Kidney (tissue), 13 donors: ENCODE measurements at regions not wholly inside any gene's neighbourhood (a gene's known extent, or its start where the extent isn't known, plus 50 kb on each side); places are given as distances from the start of the nearest gene placed in this dataset.

ENCODE experiments used
- DNase-seq, 5 donors: peaks; one replicate each; pipeline ENCODE4 v3.0.0-alpha.2; 2013 to 2020
- FAIRE-seq: peaks from 2 replicates; lab custom pipeline; 2012; peaks lifted over from hg19 to GRCh38; lab: Jason Lieb, UNC
- H3K27ac ChIP-seq, 2 donors: one replicate each; pipeline ENCODE4 v1.7.0; 2013; ENCODE audit warnings: low read depth in 2 of 2, low read length in 2 of 2, inconsistent platforms in 1 of 2
- H3K27me3 ChIP-seq: one replicate; pipeline ENCODE4 v1.7.1; 2013; ENCODE audit warnings: low read length, inconsistent platforms; ENCODE audit not compliant: control insufficient read depth, insufficient read depth
- H3K36me3 ChIP-seq, 3 donors: one replicate each; pipeline versions ENCODE4 v1.7.0 to v1.7.1; 2013; ENCODE audit warnings: low read length in 3 of 3, control low read depth in 1 of 3, inconsistent platforms in 1 of 3; ENCODE audit not compliant: insufficient read depth in 3 of 3, control insufficient read depth in 2 of 3
- H3K4me1 ChIP-seq, 3 donors: one replicate each; pipeline versions ENCODE4 v1.7.0 to v1.7.1; 2013; ENCODE audit warnings: low read length in 3 of 3, inconsistent platforms in 1 of 3, low read depth in 1 of 3; ENCODE audit not compliant: control insufficient read depth in 2 of 3, insufficient read depth in 2 of 3
- H3K4me3 ChIP-seq, 3 donors: one replicate each; pipeline versions ENCODE4 v1.7.0 to v1.8.1; 2013; ENCODE audit warnings: low read length in 3 of 3, control low read depth in 1 of 3, inconsistent platforms in 1 of 3
- H3K9ac ChIP-seq, 3 donors: one replicate each; pipeline versions ENCODE4 v1.7.0 to v1.7.1; 2013; ENCODE audit warnings: low read length in 3 of 3, control low read depth in 1 of 3, inconsistent platforms in 1 of 3
- H3K9me3 ChIP-seq, 3 donors: one replicate each; pipeline versions ENCODE4 v1.7.0 to v1.7.1; 2013; ENCODE audit warnings: low read length in 3 of 3, control low read depth in 1 of 3, inconsistent platforms in 1 of 3; ENCODE audit not compliant: control insufficient read depth in 2 of 3, insufficient read depth in 1 of 3
- intact Hi-C: fragments of 100-400 bp; cut with DNase I; formaldehyde crosslinking; loops from one replicate; pipeline ENCODE4 v1.11.1; 2022
- TF ChIP-seq, protein P1 (sequence below): IDR thresholded peaks from 3 replicates; pipeline ENCODE4 v1.5.1; 2012; ENCODE audit warnings: mild to moderate bottlenecking, moderate library complexity, borderline replicate concordance; ENCODE audit not compliant: insufficient read depth; ENCODE audit errors: extremely low read depth
- donor health status: control.
- donor health status: control.
- donor health status: control.
- donor health status: control.
- donor health status: control.
- donor health status: DM: yes; HTN: yes; CAD: no.
- donor health status: Normal renal cell carcinoma (clear cell type).

DNA sequence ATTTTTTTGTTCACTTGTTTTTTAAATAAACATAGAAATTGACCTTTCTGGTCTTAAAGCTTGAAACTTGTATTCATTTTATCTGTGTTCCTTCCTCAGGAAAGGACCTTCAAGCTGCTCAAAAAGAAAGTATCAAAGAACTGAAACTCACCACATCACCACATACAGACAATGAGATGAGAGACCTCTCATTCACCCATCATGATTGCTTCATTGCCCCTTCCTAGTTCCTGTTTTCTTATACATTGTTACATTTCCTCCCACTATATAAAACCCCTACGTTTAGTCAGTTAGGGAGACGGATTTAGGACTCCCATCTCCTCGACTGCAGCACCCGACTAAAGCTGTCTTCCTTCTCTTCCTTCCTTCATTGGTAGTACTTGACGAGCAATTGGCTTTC, 180.5 kb upstream of the OPRM1 start:
- Histone ChIP-seq H3K4me3 (no peak overlapping the region), H3K27ac (no peak overlapping the region), H3K9ac (no peak overlapping the region), H3K9me3 (no peaks in the 10 kb centered on the region), H3K27me3 (no peaks in the 10 kb centered on the region), H3K36me3 (no peaks in the 10 kb centered on the region), H3K4me1 (no peaks in the 10 kb centered on the region)
- intact Hi-C loops, result no loop called here
- DNase-seq (no peak), FAIRE-seq (no peak)
- TF ChIP-seq, protein P1, sequence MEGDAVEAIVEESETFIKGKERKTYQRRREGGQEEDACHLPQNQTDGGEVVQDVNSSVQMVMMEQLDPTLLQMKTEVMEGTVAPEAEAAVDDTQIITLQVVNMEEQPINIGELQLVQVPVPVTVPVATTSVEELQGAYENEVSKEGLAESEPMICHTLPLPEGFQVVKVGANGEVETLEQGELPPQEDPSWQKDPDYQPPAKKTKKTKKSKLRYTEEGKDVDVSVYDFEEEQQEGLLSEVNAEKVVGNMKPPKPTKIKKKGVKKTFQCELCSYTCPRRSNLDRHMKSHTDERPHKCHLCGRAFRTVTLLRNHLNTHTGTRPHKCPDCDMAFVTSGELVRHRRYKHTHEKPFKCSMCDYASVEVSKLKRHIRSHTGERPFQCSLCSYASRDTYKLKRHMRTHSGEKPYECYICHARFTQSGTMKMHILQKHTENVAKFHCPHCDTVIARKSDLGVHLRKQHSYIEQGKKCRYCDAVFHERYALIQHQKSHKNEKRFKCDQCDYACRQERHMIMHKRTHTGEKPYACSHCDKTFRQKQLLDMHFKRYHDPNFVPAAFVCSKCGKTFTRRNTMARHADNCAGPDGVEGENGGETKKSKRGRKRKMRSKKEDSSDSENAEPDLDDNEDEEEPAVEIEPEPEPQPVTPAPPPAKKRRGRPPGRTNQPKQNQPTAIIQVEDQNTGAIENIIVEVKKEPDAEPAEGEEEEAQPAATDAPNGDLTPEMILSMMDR, result no peak

DNA sequence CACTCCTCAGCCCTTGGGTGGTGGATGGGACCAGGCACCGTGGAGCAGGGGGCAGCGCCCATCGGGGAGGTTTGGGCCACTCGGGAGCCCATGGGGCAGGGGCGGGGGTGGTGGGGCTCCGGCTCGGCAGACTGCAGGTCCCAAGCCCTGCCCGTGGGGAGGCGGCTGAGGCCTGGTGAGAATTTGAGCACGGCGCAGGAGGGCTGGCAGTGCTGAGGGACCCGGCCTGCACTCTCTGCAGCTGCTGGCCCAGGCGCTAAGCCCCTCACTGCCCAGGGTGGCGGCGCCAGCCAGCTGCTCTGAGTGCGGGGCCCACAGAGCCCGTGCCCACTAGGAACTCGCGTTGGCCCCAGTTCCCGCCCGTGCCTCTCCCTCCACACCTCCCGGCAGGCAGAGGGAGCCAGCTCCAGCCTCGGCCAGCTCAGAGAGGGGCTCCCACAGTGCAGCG, 182.1 kb upstream of the OPRM1 start:
- no peak overlapping the region for H3K9ac ChIP-seq
- H3K4me1 ChIP-seq, result no peaks in the 10 kb centered on the region
- DNase-seq (peak in 1 of 5 donors; percentile 73), FAIRE-seq (no peak)
- no peaks in the 10 kb centered on the region for H3K36me3 ChIP-seq
- H3K27ac ChIP-seq, result no peak overlapping the region
- H3K4me3 ChIP-seq, result no peak overlapping the region
- TF ChIP-seq, protein P1, result no peak
- no peaks in the 10 kb centered on the region for H3K27me3 ChIP-seq
- H3K9me3 ChIP-seq, result no peaks in the 10 kb centered on the region
- intact Hi-C loops, result no loop called here

DNA sequence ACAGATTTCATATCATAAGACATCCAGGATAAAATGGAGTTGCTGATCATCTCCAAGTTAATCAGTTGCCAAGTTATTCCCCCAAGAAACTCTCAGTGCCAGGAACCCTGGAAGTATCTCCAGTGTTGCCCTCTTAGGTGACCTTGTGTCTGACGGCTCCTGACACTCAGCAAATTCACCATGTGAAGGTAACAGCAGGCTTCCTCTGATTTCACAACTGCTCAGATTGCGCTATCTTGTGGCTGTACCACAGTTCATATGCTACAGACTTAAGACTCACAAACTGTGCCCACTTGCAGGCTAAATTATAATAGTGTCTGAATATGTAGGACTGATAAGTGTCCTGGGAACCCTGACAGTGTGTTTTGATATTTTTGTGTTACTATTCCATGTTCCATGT, 186.6 kb upstream of the OPRM1 start:
- no peak for DNase-seq

DNA sequence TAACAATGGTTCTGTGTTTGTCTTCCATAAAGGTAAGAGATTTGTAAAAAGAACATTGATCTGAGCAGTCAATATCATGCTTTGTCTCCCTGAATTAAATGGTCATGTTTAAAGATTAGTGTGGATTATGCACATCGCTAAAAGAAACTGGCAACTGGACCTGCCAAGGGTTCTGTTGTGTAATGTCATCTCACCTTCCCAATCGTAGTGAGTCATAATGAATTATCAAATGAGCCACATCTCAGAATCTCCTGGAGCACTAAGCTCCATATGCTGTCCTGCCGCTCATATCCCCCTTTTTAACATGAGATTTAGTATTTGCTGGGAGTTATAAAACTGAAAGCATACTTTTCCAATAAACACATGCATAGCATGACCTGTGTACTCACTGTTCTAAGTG, 187.0 kb upstream of the OPRM1 start:
- TF ChIP-seq, protein P1, result no peak
- H3K4me3 ChIP-seq, result no peak overlapping the region
- H3K27me3 ChIP-seq, result no peaks in the 10 kb centered on the region
- no peaks in the 10 kb centered on the region for H3K36me3 ChIP-seq
- no peak for FAIRE-seq
- intact Hi-C loops, result no loop called here
- H3K9me3 ChIP-seq, result no peaks in the 10 kb centered on the region
- no peak for DNase-seq
- H3K4me1 ChIP-seq, result no peaks in the 10 kb centered on the region
- no peak overlapping the region for H3K9ac ChIP-seq
- no peak overlapping the region for H3K27ac ChIP-seq

More for the DNA sequence above, 186.6 kb upstream of the OPRM1 start:
- no peaks in the 10 kb centered on the region for H3K36me3 ChIP-seq
- intact Hi-C loops, result no loop called here
- H3K27ac ChIP-seq, result no peak overlapping the region
- TF ChIP-seq, protein P1, result no peak
- no peaks in the 10 kb centered on the region for H3K4me1 ChIP-seq
- H3K9ac ChIP-seq, result no peak overlapping the region
- H3K4me3 ChIP-seq, result no peak overlapping the region
- H3K9me3 ChIP-seq, result no peaks in the 10 kb centered on the region
- H3K27me3 ChIP-seq, result no peaks in the 10 kb centered on the region
- FAIRE-seq, result no peak
